ENCODE measurements at regions not wholly inside any gene's neighbourhood (a gene's known extent, or its start where the extent isn't known, plus 50 kb on each side); places are given as distances from the start of the nearest gene placed in this dataset.

DNA sequence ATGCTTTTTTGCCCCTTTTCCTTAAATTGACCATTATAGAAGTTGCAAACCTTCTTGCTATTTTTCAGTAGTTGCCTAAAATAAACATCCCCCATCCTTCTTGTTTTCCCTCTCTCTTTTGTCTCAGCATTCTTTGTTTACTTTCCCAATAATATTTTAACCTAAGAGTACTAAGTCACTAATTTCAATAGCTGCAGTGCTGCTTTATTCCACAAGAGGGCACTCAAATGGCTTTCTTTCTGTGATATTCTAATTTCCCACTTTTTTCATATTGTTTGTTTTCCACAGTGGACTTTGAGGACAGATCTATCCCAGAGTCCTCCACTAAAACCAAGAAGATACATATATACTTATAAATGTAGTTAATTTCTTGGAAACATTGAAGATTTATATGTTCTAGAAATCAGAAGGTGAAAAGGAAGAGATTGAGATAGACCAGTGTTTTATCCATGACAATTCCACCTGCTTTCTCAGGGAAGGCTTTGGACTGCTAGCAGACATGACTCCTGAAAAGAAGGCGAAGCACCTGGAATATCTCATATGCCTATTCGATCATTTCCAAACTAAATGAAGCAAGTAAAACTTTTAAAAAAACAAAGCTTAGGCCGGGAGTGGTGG is 104.8 kb upstream of the GRIK1 start:
- 84% methylated on average over 3 of the region's 3 CpGs for WGBS
- Histone ChIP-seq H3K9me3 (ENCODE audit: control insufficient read depth in 4 of 4, low read length in 3 of 4) (no peaks in the 10 kb centered on the region), H3K36me3 (ENCODE audit: control insufficient read depth in 4 of 4, insufficient read depth in 3 of 4, low read depth in 1 of 4, low read length in 3 of 4) (no peaks in the 10 kb centered on the region), H3K27me3 (ENCODE audit: control insufficient read depth in 4 of 4, insufficient read depth in 4 of 4, low read length in 3 of 4) (no peaks in the 10 kb centered on the region), H3K4me1 (ENCODE audit: control insufficient read depth in 4 of 4, insufficient read depth in 4 of 4, low read length in 3 of 4) (no peaks in the 10 kb centered on the region), H3K4me3 (ENCODE audit: low read depth in 1 of 3, low read length in 3 of 3) (no peak overlapping the region), H3K27ac (ENCODE audit: low read depth in 1 of 2, low read length in 2 of 2) (no peak overlapping the region), H3K9ac (ENCODE audit: low read depth in 1 of 2, low read length in 2 of 2) (no peak overlapping the region)
- TF ChIP-seq GABPA (IDR thresholded peaks at IDR 0.05 in 1 of 2, conservative IDR thresholded peaks at IDR 0.05 in 1 of 2) (no peak), SP1 (IDR thresholded peaks at IDR 0.05) (no peak), FOXA2 (IDR thresholded peaks at IDR 0.05) (peak; percentile 25), HNF4A (conservative IDR thresholded peaks at IDR 0.05) (no peak), JUND (IDR thresholded peaks at IDR 0.05) (no peak), NR2F2 (IDR thresholded peaks at IDR 0.05) (no peak), YY1 (IDR thresholded peaks at IDR 0.05) (no peak), RXRA (IDR thresholded peaks at IDR 0.05) (no peak), HNF4G (IDR thresholded peaks at IDR 0.05) (no peak), RAD21 (IDR thresholded peaks at IDR 0.05) (peak; percentile 68 to 78), TAF1 (conservative IDR thresholded peaks at IDR 0.05) (no peak), EGR1 (IDR thresholded peaks at IDR 0.05; ENCODE audit: low read depth in 2 of 2) (no peak), FOXA1 (IDR thresholded peaks at IDR 0.05) (no peak)
- TF ChIP-seq, protein P1, sequence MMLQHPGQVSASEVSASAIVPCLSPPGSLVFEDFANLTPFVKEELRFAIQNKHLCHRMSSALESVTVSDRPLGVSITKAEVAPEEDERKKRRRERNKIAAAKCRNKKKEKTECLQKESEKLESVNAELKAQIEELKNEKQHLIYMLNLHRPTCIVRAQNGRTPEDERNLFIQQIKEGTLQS (IDR thresholded peaks at IDR 0.05): no peak
- TF ChIP-seq, protein P2, sequence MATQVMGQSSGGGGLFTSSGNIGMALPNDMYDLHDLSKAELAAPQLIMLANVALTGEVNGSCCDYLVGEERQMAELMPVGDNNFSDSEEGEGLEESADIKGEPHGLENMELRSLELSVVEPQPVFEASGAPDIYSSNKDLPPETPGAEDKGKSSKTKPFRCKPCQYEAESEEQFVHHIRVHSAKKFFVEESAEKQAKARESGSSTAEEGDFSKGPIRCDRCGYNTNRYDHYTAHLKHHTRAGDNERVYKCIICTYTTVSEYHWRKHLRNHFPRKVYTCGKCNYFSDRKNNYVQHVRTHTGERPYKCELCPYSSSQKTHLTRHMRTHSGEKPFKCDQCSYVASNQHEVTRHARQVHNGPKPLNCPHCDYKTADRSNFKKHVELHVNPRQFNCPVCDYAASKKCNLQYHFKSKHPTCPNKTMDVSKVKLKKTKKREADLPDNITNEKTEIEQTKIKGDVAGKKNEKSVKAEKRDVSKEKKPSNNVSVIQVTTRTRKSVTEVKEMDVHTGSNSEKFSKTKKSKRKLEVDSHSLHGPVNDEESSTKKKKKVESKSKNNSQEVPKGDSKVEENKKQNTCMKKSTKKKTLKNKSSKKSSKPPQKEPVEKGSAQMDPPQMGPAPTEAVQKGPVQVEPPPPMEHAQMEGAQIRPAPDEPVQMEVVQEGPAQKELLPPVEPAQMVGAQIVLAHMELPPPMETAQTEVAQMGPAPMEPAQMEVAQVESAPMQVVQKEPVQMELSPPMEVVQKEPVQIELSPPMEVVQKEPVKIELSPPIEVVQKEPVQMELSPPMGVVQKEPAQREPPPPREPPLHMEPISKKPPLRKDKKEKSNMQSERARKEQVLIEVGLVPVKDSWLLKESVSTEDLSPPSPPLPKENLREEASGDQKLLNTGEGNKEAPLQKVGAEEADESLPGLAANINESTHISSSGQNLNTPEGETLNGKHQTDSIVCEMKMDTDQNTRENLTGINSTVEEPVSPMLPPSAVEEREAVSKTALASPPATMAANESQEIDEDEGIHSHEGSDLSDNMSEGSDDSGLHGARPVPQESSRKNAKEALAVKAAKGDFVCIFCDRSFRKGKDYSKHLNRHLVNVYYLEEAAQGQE (IDR thresholded peaks at IDR 0.05): no peak
- TF ChIP-seq, protein P3, sequence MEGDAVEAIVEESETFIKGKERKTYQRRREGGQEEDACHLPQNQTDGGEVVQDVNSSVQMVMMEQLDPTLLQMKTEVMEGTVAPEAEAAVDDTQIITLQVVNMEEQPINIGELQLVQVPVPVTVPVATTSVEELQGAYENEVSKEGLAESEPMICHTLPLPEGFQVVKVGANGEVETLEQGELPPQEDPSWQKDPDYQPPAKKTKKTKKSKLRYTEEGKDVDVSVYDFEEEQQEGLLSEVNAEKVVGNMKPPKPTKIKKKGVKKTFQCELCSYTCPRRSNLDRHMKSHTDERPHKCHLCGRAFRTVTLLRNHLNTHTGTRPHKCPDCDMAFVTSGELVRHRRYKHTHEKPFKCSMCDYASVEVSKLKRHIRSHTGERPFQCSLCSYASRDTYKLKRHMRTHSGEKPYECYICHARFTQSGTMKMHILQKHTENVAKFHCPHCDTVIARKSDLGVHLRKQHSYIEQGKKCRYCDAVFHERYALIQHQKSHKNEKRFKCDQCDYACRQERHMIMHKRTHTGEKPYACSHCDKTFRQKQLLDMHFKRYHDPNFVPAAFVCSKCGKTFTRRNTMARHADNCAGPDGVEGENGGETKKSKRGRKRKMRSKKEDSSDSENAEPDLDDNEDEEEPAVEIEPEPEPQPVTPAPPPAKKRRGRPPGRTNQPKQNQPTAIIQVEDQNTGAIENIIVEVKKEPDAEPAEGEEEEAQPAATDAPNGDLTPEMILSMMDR (IDR thresholded peaks at IDR 0.05; ENCODE audit: low read depth, low read length, missing input control): peak; percentile 82
- TF ChIP-seq, protein P4, sequence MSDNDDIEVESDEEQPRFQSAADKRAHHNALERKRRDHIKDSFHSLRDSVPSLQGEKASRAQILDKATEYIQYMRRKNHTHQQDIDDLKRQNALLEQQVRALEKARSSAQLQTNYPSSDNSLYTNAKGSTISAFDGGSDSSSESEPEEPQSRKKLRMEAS (IDR thresholded peaks at IDR 0.05): no peak
- TF ChIP-seq, protein P5, sequence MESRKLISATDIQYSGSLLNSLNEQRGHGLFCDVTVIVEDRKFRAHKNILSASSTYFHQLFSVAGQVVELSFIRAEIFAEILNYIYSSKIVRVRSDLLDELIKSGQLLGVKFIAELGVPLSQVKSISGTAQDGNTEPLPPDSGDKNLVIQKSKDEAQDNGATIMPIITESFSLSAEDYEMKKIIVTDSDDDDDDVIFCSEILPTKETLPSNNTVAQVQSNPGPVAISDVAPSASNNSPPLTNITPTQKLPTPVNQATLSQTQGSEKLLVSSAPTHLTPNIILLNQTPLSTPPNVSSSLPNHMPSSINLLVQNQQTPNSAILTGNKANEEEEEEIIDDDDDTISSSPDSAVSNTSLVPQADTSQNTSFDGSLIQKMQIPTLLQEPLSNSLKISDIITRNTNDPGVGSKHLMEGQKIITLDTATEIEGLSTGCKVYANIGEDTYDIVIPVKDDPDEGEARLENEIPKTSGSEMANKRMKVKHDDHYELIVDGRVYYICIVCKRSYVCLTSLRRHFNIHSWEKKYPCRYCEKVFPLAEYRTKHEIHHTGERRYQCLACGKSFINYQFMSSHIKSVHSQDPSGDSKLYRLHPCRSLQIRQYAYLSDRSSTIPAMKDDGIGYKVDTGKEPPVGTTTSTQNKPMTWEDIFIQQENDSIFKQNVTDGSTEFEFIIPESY (IDR thresholded peaks at IDR 0.05): no peak
- no peak for DNase-seq (ENCODE audit: low spot score)
